T47D (cell line): ENCODE measurements at regions not wholly inside any gene's neighbourhood (a gene's known extent, or its start where the extent isn't known, plus 50 kb on each side); places are given as distances from the start of the nearest gene placed in this dataset.

Experiments
- DNase-seq, 2 experiments: peaks; one replicate each; pipeline versions ENCODE4 v3.0.0 to v3.0.0-alpha.2; 2011 to 2012; ENCODE audit warnings: low read depth in 1 of 2, low spot score in 1 of 2
- JUND ChIP-seq: IDR thresholded peaks from 2 replicates; pipeline ENCODE4 v1.6.1; 2012; ENCODE audit warnings: low read depth
- in situ Hi-C: cut with HindIII; loops from 2 replicates; pipeline ENCODE4 v1.10.0; 2016; ENCODE audit warnings: low sequenced_read_pairs, low pct_unique_long_range_greater_than_20kb

DNA sequence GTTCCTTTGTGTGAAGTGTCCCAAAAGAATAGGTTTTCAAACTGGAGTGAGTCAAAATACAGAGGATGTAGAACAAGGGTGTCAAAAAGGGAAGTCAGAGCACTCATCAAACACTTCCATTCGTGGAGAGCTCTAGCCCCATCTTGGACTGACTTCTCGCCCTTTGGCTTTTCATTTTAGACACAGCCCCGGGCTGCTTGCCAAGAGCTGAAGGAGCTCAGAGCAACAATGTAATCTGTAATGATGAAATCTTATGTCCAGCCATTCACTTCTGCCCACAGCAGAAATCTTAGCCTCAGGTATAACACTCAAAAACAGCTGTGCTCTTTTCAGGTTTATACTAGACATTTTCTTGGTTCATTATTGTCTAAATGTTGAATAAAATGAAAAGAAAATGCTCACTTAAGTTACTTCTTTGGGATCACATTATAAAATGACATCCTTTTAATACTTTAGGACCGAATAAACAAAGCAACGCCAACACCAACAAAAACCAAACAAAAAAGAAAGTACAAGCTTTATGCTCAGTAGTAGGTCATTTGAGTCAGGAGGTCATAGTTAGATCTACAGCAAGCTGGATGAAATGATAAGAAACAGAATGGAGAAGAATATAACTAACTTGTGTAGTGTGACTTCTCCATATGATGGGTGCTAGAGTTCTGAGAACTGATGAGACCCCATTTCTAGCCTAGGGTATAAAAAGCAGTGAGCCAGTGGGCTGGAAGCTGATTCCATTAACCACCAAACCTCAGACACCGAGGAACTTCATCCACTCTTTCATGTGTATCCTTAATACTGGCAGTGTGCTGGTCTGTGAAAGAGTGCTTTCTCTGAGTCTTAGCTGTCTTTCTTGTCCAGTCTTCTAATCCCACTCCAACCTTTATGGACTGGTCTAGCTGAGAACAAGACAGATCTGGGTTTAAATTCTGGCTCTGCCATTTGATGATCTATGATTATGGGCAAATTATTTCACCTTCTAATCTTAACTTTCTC is 131.8 kb upstream of the SLC7A14 start:
- DNase-seq = peak in 1 of 2 experiments; percentile 37
- in situ Hi-C loops = no loop called here
- TF ChIP-seq JUND = no peak

DNA sequence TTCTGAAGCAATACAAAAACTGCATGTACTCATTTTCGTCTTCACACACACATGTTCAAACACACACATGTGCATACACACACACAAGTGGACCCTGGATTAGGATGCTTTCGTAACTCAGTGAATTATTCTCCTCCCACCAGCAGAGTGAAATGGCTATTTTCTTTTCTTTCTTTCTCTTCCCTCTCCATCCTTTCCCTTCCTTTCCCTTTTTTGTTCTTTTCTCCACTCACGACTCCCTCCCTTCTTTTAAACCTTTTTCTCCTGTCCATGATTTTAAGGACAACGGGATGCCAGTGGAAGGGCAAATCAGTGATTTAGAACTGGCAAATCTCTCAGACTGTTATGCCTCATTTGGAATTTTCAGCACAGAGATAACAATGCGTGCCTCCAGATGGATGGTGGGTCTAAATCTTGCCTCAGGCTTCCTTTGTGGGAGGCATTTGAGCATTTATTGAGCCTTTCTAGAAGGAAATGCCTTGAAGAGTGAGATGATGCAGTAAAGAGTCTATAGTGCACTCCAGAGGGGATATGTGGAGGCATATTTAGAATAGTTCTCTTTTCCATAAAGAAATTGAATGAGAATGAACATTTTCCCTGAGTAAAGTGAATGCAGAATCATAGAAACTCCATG is 130.4 kb upstream of the SLC7A14 start:
- TF ChIP-seq JUND = no peak
- in situ Hi-C loops = no loop called here
- no peak for DNase-seq

DNA sequence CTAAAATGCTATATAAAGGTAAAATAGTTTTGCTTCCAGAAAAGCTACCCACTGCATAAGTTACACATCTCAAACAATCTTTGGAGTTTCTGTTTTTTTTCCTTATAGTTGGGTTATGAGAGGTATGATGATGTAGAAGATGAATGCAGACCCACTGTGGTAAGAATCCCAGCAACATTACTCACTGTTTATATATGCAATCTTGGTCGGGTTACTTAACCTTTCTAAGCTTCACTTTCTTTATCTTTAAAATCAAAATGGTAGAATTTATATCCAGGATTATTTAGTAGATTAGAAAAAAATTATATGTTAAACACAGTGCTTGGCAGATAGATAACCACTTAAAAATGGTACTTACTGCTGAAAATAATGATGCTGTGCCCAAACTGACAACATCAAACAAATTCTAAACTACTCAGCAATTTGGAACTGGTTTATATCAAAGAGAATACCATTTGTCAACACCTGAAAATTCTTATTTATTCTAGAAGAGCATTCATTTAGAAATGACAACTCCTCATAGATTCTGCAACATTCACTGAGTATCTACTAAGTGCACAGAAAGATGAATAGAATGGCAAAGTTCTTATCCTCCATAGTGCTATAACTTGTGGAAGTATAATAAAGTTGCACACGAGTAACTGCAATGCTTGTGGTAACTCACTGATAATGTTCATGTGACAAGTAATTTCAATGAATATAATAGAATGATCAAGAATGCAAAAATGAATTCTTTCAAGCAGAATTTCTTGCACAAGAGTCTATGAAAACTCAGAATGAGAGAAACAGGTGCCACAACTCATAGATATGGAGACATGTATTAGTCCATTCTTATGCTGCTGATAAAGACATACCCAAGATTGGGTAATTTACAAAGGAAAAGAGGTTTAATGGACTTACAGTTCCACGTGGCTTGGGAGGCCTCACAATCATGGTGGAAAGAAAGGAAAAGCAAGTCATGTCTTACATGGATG is 129.0 kb upstream of the SLC7A14 start:
- TF ChIP-seq JUND = no peak
- in situ Hi-C loops = no loop called here
- no peak for DNase-seq

- TF ChIP-seq JUND = no peak
- in situ Hi-C loops = no loop called here
- DNase-seq = no peak
Measured at GRCh38 chr3:170714122-170714521, 128.2 kb upstream of the SLC7A14 start.

DNA sequence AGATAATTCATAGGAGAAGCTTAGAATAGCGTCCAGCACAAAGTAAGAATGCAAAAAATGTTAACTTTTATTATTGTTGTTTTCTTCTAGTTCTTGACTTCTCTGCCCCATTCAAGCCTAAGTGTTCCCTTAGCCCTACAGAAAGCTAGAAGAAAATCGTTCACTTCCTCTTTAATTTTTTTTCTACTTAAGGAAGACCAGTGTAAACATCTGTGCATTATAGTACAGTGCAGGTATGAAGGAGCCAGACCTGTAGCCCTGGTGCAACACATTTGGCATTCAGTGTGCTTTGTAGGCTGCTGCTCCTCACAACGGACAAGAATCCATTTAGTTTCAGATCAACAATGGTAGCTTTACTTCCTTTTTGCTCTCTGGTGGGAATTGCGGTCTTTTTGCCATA is 127.8 kb upstream of the SLC7A14 start:
- no peak for TF ChIP-seq JUND

GRCh38 chr3:170712798-170713197 is 126.9 kb upstream of the SLC7A14 start:
- no peak for TF ChIP-seq JUND
- DNase-seq = no peak
- in situ Hi-C loops = no loop called here

More for the DNA sequence above, 127.8 kb upstream of the SLC7A14 start:
- in situ Hi-C loops = no loop called here
- peak in 1 of 2 experiments; percentile 33 for DNase-seq

- in situ Hi-C loops = no loop called here
- no peak for TF ChIP-seq JUND
- DNase-seq = no peak
Measured at GRCh38 chr3:170712336-170712735, 126.5 kb upstream of the SLC7A14 start.

DNA sequence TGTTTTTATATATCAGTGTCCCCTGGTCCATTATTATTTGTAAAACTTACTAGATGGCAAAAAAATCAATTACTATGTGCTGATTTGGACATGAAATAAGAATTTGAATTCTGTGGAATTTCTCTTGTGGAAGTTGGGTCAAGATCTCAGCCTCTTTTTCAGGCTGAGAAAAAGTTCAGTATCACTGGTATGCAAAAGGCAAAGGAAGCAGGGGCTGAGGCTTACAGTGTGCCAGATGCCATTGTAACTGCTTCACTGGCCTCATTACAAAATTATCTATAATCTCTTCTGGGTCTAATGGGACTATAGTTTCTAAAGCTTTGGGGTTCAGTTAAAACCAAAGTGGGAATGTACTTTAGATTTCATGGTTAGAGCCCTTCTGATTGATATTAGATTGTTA is 125.9 kb upstream of the SLC7A14 start:
- in situ Hi-C loops = no loop called here
- DNase-seq = no peak
- no peak for TF ChIP-seq JUND

DNA sequence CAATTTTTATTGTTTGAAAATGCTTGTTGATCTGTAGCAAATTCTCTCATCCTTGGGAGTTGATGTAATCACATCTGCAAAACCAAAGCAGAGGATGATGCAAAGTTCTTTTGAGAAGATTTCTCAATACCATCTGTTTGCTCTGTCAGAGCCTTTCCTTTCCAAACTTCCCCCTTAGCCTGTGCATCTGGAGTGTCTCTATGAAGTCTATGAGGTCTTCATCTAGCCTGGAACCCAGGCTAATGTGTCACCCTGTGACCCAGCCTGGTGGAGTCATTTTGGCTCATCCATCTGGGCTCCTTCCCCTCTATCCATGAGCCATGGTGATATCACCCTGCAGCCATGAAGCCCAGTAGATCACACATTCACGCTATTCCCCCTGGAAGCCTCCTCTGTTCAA is 123.2 kb upstream of the SLC7A14 start:
- in situ Hi-C loops = no loop called here
- DNase-seq = no peak
- TF ChIP-seq JUND = no peak

DNA sequence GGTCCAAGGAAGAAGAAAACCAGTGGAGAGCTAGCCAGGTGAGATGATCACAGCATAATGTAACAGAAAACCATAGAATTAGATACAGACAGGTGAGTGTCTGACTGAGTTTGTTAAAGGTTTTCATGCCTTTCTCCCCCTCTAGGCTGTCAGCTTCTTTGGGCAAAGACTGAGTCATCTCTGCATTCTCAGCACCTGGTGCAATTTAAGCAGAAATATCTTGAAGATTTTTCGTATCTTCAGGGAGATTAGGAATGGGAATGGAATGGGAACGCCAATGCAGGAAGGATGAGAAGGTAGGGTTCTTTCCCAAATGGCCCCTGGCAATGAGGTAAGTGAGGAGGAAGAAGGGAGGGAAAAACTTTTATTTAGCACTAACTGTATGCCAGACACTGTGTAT is 122.0 kb upstream of the SLC7A14 start:
- TF ChIP-seq JUND = no peak
- in situ Hi-C loops = no loop called here
- DNase-seq = no peak

DNA sequence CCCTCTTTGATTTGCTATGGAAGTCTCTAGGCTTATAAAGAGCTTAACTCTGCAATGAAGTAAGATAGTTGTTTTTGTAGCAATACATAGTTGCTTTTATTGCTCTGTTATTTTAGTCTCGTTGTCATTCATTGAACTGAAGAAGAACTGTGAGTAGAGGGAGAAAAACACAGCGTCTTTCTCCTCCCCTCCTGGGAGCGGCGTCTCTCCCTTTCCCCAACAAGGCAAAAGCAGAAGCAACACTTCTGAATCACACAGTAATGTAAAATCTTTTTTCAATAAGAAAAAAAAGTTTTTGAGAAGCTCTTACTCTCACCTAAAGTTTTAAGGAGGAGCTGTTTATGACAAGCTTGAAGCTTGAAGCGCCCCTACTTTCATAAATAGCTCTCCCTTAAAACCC is 119.3 kb upstream of the SLC7A14 start:
- TF ChIP-seq JUND = no peak
- DNase-seq = no peak
- in situ Hi-C loops = no loop called here

DNA sequence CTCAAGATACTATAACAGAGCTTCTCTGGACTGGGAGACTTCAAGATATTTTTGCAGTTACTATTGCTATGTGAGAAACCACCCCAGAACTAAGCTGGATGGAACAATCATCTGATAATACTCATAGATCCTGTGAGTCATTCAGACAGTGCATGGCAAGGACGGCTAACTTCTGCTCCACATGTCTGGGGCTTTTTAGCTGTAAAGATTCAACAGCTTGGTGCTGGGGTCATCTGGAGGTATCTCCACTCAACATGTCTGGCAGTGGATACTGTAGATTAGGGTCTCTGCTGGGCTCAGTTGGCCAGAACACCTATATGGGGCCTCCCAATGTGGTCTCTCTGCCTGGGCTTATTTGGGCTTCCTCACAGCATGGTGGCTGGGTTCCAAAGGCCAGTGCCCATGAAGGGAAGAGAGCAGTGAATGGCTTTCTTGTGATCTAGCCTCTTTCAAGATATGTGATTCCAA is 117.3 kb upstream of the SLC7A14 start:
- no peak for DNase-seq
- in situ Hi-C loops = no loop called here
- no peak for TF ChIP-seq JUND
